ENCODE measurements at regions not wholly inside any gene's neighbourhood (a gene's known extent, or its start where the extent isn't known, plus 50 kb on each side); places are given as distances from the start of the nearest gene placed in this dataset.

DNA sequence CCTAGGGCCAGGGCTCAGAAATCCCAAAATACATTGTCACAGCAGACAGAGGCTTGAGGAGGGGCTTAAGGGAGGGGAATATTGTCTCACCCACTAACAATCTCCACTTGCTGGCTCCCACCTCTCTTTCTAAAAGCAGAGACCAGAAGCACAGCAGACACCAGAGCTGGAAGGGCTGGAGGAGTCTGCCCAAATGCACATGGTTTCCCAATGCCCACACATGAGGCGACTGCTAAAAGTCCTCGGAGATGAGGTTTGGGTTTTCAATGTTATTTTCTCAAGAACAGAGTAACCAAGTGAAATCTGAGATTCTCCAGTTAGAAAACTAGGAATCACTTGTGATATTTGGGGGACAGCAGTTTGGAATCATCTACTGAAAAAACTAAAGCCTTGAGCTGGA lies 325.6 kb upstream of the JARID2 start:
- no peak overlapping the region for H3K4me3 ChIP-seq (ENCODE audit: low read depth, low read length)
- no peaks in the 10 kb centered on the region for H3K27me3 ChIP-seq (ENCODE audit: control insufficient read depth, insufficient read depth, low read length)
- no peaks in the 10 kb centered on the region for H3K79me2 ChIP-seq
- H3K4me2 ChIP-seq (ENCODE audit: low read length), result no peak overlapping the region
- H3K9ac ChIP-seq, result no peak overlapping the region
- no peaks in the 10 kb centered on the region for H3K36me3 ChIP-seq (ENCODE audit: control insufficient read depth, insufficient read depth, low read length)
- no peaks in the 10 kb centered on the region for H3K9me3 ChIP-seq (ENCODE audit: control insufficient read depth, low read length)
- H2AFZ ChIP-seq, result no peak overlapping the region
- no peaks in the 10 kb centered on the region for H3K4me1 ChIP-seq
- no peak overlapping the region for H3K27ac ChIP-seq
- TF ChIP-seq, protein P1, sequence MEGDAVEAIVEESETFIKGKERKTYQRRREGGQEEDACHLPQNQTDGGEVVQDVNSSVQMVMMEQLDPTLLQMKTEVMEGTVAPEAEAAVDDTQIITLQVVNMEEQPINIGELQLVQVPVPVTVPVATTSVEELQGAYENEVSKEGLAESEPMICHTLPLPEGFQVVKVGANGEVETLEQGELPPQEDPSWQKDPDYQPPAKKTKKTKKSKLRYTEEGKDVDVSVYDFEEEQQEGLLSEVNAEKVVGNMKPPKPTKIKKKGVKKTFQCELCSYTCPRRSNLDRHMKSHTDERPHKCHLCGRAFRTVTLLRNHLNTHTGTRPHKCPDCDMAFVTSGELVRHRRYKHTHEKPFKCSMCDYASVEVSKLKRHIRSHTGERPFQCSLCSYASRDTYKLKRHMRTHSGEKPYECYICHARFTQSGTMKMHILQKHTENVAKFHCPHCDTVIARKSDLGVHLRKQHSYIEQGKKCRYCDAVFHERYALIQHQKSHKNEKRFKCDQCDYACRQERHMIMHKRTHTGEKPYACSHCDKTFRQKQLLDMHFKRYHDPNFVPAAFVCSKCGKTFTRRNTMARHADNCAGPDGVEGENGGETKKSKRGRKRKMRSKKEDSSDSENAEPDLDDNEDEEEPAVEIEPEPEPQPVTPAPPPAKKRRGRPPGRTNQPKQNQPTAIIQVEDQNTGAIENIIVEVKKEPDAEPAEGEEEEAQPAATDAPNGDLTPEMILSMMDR (IDR thresholded peaks at IDR 0.05), result no peak

DNA sequence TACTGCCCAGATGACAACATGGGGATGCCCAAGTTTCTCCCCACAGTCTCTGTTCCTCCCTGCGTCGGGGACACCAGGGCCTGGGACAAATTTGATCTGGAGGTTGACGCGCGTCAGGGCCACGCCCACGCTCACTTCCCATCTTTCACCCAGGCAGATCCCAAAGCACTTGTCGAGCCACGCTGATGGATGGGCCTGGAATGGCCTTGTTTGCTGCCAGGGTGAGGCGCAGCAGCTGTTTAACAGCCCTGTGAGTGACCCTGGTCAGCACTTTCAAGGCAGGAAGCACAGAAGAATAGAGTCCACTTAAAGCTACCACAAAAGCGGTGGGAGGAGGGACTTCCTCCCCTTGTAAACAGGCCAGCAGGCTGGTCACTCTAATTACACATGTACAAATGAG lies 324.7 kb upstream of the JARID2 start:
- TF ChIP-seq, protein P1 (IDR thresholded peaks at IDR 0.05), result no peak

DNA sequence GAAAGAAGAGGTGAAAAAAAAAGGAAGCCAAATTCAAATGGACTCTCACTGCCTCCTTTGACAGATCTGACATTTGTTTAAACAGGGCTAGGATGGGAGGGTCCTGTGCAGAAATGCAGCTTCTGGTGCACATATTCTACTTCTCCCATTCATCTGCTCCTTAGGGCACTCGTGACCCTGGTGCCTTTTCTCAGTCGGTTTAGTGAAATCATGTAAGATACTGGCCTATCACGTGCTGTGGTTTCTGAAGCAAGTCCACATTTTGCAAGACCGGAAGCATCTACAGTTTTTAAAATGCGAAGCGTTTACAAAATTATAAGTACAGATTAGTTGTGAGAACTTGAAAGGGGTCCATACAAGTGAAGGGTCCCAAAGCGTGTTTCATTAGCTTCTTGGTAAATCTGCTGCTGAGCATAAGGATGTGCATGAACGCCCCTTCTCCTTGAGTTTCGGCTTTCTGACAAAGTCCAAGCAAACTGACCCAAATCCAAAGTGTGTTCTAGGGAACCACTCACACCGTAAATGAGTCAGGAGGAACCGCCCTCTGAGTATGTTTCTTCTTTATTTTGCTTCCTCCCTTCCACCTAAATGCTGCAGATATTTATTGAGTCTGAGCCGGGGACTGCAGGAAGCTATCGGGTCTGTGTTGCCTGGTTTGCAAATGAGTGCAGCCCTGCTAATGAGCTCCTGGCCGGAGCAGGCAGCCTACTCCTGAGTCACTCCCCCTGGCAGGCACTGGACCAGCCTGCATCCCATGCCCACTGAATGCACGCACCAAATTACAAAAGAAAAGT lies 323.8 kb upstream of the JARID2 start:
- no peaks in the 10 kb centered on the region for H3K79me2 ChIP-seq
- no peaks in the 10 kb centered on the region for H3K9me3 ChIP-seq (ENCODE audit: control insufficient read depth, low read length)
- H3K4me2 ChIP-seq (ENCODE audit: low read length), result no peak overlapping the region
- H3K9ac ChIP-seq, result no peak overlapping the region
- TF ChIP-seq, protein P1 (IDR thresholded peaks at IDR 0.05), result no peak
- no peaks in the 10 kb centered on the region for H3K36me3 ChIP-seq (ENCODE audit: control insufficient read depth, insufficient read depth, low read length)
- H3K27me3 ChIP-seq (ENCODE audit: control insufficient read depth, insufficient read depth, low read length), result no peaks in the 10 kb centered on the region
- no peaks in the 10 kb centered on the region for H3K4me1 ChIP-seq
- H3K27ac ChIP-seq, result no peak overlapping the region
- no peak overlapping the region for H2AFZ ChIP-seq
- H3K4me3 ChIP-seq (ENCODE audit: low read depth, low read length), result no peak overlapping the region

More for the DNA sequence above, 324.7 kb upstream of the JARID2 start:
- no peaks in the 10 kb centered on the region for H3K79me2 ChIP-seq
- H3K36me3 ChIP-seq (ENCODE audit: control insufficient read depth, insufficient read depth, low read length), result no peaks in the 10 kb centered on the region
- H3K9ac ChIP-seq, result no peak overlapping the region
- H3K27ac ChIP-seq, result no peak overlapping the region
- H3K4me3 ChIP-seq (ENCODE audit: low read depth, low read length), result no peak overlapping the region
- H3K27me3 ChIP-seq (ENCODE audit: control insufficient read depth, insufficient read depth, low read length), result no peaks in the 10 kb centered on the region
- H2AFZ ChIP-seq, result peak overlapping the region; percentile 20
- H3K9me3 ChIP-seq (ENCODE audit: control insufficient read depth, low read length), result no peaks in the 10 kb centered on the region
- H3K4me1 ChIP-seq, result no peaks in the 10 kb centered on the region
- no peak overlapping the region for H3K4me2 ChIP-seq (ENCODE audit: low read length)

DNA sequence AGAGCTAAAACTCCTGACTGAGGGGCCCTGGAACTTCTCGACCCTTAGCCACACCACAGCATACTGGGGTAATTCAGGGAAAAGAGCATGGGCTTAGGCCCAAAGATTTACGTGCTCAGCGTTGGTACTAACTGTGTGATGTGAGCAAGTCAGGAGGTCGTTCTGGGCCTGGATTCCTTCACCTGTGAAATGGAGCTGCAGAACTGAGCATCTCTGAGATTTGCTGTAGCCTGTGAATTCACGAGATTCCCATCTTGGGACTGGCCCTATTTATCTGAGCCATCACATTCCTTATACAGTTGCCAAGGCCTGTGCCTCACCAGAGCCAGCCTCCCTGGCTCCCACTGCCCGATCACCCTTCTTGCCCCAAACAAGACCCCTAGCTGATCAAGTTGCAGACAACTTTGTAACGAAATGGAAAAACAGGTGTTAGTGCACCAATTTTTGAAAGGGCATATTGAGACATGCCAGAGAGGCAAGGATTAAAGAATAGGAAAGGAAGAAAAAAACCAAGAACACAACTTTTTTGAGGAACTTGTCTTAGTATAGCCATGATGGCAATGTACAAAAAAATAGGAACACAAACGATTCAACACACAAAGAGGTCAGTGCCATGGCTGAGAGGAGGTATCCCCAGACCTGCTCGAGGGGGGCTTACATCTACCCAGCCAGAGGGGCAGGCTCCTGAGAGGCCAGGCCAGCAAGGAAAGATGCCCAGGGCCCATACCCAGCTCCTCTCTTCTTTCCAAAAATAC lies 323.0 kb upstream of the JARID2 start:
- Histone ChIP-seq H3K27me3 (ENCODE audit: control insufficient read depth, insufficient read depth, low read length) (no peaks in the 10 kb centered on the region), H3K4me2 (ENCODE audit: low read length) (no peak overlapping the region), H3K36me3 (ENCODE audit: control insufficient read depth, insufficient read depth, low read length) (no peaks in the 10 kb centered on the region), H3K27ac (no peak overlapping the region), H3K4me3 (ENCODE audit: low read depth, low read length) (no peak overlapping the region), H2AFZ (no peak overlapping the region), H3K9ac (no peak overlapping the region), H3K9me3 (ENCODE audit: control insufficient read depth, low read length) (no peaks in the 10 kb centered on the region), H3K79me2 (no peaks in the 10 kb centered on the region), H3K4me1 (no peaks in the 10 kb centered on the region)
- TF ChIP-seq, protein P1 (IDR thresholded peaks at IDR 0.05), result no peak

Measured in parathyroid adenoma (tissue), 2 donors.